ENCODE measurements at regions not wholly inside any gene's neighbourhood (a gene's known extent, or its start where the extent isn't known, plus 50 kb on each side); places are given as distances from the start of the nearest gene placed in this dataset.

- H3K79me2 ChIP-seq (replicated peaks; ENCODE audit: insufficient read depth, low read length): no peaks in the 10 kb centered on the region
- TF ChIP-seq CTCF (IDR thresholded peaks at IDR 0.05; ENCODE audit: poor library complexity, severe bottlenecking) (no peak), EP300 (conservative IDR thresholded peaks at IDR 0.05; ENCODE audit: poor library complexity, severe bottlenecking) (no peak), MXI1 (conservative IDR thresholded peaks at IDR 0.05; ENCODE audit: poor library complexity, severe bottlenecking) (no peak), RAD21 (conservative IDR thresholded peaks at IDR 0.05) (no peak), EZH2 (IDR thresholded peaks at IDR 0.05; ENCODE audit: borderline replicate concordance, insufficient read depth, low read length, poor library complexity, severe bottlenecking) (no peak), SMC3 (conservative IDR thresholded peaks at IDR 0.05; ENCODE audit: poor library complexity) (no peak), POLR2AphosphoS5 (IDR thresholded peaks at IDR 0.05) (no peak), TAF1 (IDR thresholded peaks at IDR 0.05; ENCODE audit: low read depth) (no peak)
Observed at GRCh38 chr2:208545403-208546042, 138.9 kb downstream of the PTH2R start.

GRCh38 chr2:208546107-208546506 lies 139.5 kb downstream of the PTH2R start:
- Histone ChIP-seq H3K9me3 (ENCODE audit: low read length) (no peaks in the 10 kb centered on the region), H3K79me2 (replicated peaks; ENCODE audit: insufficient read depth, low read length) (no peaks in the 10 kb centered on the region), H3F3A (ENCODE audit: insufficient read depth, low read length, poor library complexity, severe bottlenecking) (no peaks in the 10 kb centered on the region), H2AFZ (ENCODE audit: low read depth, low read length) (no peak overlapping the region), H3K4me2 (ENCODE audit: low read length) (no peak overlapping the region), H3K36me3 (ENCODE audit: insufficient read depth, low read length) (no peaks in the 10 kb centered on the region), H3K9me2 (ENCODE audit: insufficient read depth, low read length) (no peaks in the 10 kb centered on the region), H3K4me3 (ENCODE audit: low read length) (no peak overlapping the region), H4K20me1 (ENCODE audit: insufficient read depth) (no peaks in the 10 kb centered on the region), H3K9ac (ENCODE audit: low read length) (no peak overlapping the region), H3K27me3 (ENCODE audit: insufficient read depth, low read depth, low read length) (no peaks in the 10 kb centered on the region), H3K27ac (ENCODE audit: low read length) (no peak overlapping the region)
- TF ChIP-seq CTCF (IDR thresholded peaks at IDR 0.05; ENCODE audit: poor library complexity, severe bottlenecking) (no peak), TAF1 (IDR thresholded peaks at IDR 0.05; ENCODE audit: low read depth) (no peak), SMC3 (conservative IDR thresholded peaks at IDR 0.05; ENCODE audit: poor library complexity) (no peak), POLR2AphosphoS5 (IDR thresholded peaks at IDR 0.05) (no peak), MXI1 (conservative IDR thresholded peaks at IDR 0.05; ENCODE audit: poor library complexity, severe bottlenecking) (no peak), RAD21 (conservative IDR thresholded peaks at IDR 0.05) (no peak), EP300 (conservative IDR thresholded peaks at IDR 0.05; ENCODE audit: poor library complexity, severe bottlenecking) (no peak), EZH2 (IDR thresholded peaks at IDR 0.05; ENCODE audit: borderline replicate concordance, insufficient read depth, low read length, poor library complexity, severe bottlenecking) (no peak)
- TF ChIP-seq, protein P1, sequence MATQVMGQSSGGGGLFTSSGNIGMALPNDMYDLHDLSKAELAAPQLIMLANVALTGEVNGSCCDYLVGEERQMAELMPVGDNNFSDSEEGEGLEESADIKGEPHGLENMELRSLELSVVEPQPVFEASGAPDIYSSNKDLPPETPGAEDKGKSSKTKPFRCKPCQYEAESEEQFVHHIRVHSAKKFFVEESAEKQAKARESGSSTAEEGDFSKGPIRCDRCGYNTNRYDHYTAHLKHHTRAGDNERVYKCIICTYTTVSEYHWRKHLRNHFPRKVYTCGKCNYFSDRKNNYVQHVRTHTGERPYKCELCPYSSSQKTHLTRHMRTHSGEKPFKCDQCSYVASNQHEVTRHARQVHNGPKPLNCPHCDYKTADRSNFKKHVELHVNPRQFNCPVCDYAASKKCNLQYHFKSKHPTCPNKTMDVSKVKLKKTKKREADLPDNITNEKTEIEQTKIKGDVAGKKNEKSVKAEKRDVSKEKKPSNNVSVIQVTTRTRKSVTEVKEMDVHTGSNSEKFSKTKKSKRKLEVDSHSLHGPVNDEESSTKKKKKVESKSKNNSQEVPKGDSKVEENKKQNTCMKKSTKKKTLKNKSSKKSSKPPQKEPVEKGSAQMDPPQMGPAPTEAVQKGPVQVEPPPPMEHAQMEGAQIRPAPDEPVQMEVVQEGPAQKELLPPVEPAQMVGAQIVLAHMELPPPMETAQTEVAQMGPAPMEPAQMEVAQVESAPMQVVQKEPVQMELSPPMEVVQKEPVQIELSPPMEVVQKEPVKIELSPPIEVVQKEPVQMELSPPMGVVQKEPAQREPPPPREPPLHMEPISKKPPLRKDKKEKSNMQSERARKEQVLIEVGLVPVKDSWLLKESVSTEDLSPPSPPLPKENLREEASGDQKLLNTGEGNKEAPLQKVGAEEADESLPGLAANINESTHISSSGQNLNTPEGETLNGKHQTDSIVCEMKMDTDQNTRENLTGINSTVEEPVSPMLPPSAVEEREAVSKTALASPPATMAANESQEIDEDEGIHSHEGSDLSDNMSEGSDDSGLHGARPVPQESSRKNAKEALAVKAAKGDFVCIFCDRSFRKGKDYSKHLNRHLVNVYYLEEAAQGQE (IDR thresholded peaks at IDR 0.05; ENCODE audit: borderline replicate concordance): no peak

More at GRCh38 chr2:208545403-208546042, 138.9 kb downstream of the PTH2R start:
- H3K4me2 ChIP-seq (ENCODE audit: low read length): no peak overlapping the region
- H3K9me2 ChIP-seq (ENCODE audit: insufficient read depth, low read length): no peaks in the 10 kb centered on the region
- no peaks in the 10 kb centered on the region for H3F3A ChIP-seq (ENCODE audit: insufficient read depth, low read length, poor library complexity, severe bottlenecking)
- no peaks in the 10 kb centered on the region for H3K9me3 ChIP-seq (ENCODE audit: low read length)
- no peaks in the 10 kb centered on the region for H3K27me3 ChIP-seq (ENCODE audit: insufficient read depth, low read depth, low read length)
- H3K9ac ChIP-seq (ENCODE audit: low read length): no peak overlapping the region
- H3K27ac ChIP-seq (ENCODE audit: low read length): no peak overlapping the region
- no peak overlapping the region for H2AFZ ChIP-seq (ENCODE audit: low read depth, low read length)
- no peak overlapping the region for H3K4me3 ChIP-seq (ENCODE audit: low read length)
- H4K20me1 ChIP-seq (ENCODE audit: insufficient read depth): no peaks in the 10 kb centered on the region
- H3K36me3 ChIP-seq (ENCODE audit: insufficient read depth, low read length): no peaks in the 10 kb centered on the region
